ENCODE measurements at regions not wholly inside any gene's neighbourhood (a gene's known extent, or its start where the extent isn't known, plus 50 kb on each side); places are given as distances from the start of the nearest gene placed in this dataset.

- H3K4me1 Mint-ChIP-seq = no peaks in the 10 kb centered on the region
These were observed 354.1 kb downstream of the EIPR1 start for GRCh38 chr2:3023531-3023930.

DNA sequence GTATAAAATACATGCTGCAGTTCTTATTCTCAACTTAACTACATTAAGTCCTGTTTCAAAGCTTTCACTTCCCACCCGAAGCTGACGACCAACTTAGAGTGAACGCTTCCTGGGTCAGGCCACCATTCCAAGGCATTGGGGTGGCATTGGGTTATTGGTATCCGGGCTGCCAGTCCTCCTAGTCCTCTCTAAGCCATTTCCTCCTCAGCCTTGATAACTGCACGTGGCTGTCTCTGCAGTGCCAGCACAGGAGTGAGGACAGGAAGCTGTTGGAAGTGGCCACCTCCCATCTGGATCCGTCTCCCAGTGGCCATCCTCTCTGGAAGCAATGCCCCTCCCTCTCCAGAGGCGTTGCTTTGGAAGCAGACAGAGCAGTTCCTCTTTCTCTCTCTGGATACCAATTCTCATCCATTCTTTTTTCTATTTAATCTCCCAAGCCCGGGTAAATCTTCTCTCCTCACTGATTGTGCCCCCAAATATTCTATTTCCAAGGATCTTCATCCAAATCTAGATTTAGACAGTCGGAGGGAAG lies 354.7 kb downstream of the EIPR1 start:
- Mint-ChIP-seq H3K27me3 (no peaks in the 10 kb centered on the region), H3K9me3 (no peaks in the 10 kb centered on the region), H3K4me3 (no peak overlapping the region), H3K36me3 (no peaks in the 10 kb centered on the region), H3K4me1 (no peaks in the 10 kb centered on the region), H3K27ac (no peak overlapping the region)

More at GRCh38 chr2:3023531-3023930, 354.1 kb downstream of the EIPR1 start:
- H3K36me3 Mint-ChIP-seq = no peaks in the 10 kb centered on the region
- H3K9me3 Mint-ChIP-seq = no peaks in the 10 kb centered on the region
- H3K4me3 Mint-ChIP-seq = no peak overlapping the region
- no peaks in the 10 kb centered on the region for H3K27me3 Mint-ChIP-seq
- no peak overlapping the region for H3K27ac Mint-ChIP-seq

DNA sequence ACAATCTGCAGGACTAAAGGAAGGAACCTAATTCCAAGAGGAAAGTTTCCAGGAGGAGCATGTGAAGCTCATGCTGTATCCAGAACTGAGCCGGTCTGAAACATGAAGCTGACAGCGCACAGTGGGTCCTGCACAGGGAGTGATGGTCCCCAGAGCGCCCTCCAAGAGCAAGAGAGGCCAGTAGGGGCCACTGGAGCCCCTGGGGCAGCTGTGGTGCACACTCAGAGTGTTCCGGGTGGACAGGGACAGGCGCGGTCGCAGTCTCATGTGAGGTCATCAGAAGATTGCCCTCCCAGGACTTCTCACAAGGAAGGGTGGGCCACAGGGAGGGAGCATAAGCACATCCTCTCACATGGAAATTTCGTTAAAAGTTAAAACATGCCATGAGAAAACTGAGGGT lies 355.9 kb downstream of the EIPR1 start:
- no peaks in the 10 kb centered on the region for H3K9me3 Mint-ChIP-seq

DNA sequence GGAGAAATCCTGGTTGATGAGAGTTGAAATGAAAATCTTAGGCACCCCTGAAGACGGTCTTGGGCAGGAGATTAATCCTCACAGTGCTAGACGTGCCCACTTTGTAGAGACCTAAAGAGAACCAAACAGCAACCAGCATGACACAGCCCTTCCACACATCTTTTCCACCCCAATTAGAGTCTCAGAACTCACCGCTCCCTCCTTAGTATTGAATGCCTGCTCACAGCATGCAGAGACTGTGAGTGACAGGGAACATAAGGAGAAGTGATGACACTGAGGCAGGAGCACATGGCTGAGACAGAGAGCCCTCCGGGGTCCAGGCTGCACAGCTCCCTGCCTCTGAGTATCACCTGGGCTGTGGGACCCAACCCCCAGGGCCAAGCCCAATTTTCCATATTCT lies 367.6 kb downstream of the EIPR1 start:
- no peak overlapping the region for H3K4me3 Mint-ChIP-seq
- H3K36me3 Mint-ChIP-seq = peaks cover 5% of the 10 kb centered on the region
- H3K27ac Mint-ChIP-seq = no peak overlapping the region
- H3K27me3 Mint-ChIP-seq = peaks cover 19% of the 10 kb centered on the region
- peaks cover 12% of the 10 kb centered on the region for H3K9me3 Mint-ChIP-seq
- no peaks in the 10 kb centered on the region for H3K4me1 Mint-ChIP-seq

More for the DNA sequence above, 355.9 kb downstream of the EIPR1 start:
- Mint-ChIP-seq H3K4me3 (no peak overlapping the region), H3K27me3 (no peaks in the 10 kb centered on the region), H3K36me3 (no peaks in the 10 kb centered on the region), H3K4me1 (no peaks in the 10 kb centered on the region), H3K27ac (no peak overlapping the region)

DNA sequence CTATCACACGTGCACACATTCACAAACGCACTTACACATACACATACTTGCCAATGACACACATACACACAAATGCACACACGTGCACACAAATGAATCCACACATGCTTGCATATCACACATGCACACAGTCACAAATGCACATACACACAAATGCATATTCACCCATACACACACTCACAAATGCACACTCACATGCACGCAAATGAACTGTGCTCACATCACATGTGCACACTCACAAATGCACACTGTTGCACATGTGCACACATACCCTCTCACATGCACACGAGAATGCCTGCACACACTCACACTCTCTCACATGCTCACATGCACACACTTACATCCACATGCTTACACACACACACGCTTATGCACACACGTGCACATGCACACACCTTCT lies 368.1 kb downstream of the EIPR1 start:
- H3K27me3 Mint-ChIP-seq = peaks cover 18% of the 10 kb centered on the region
- H3K4me3 Mint-ChIP-seq = no peak overlapping the region
- no peaks in the 10 kb centered on the region for H3K4me1 Mint-ChIP-seq
- peaks cover 5% of the 10 kb centered on the region for H3K36me3 Mint-ChIP-seq
- H3K27ac Mint-ChIP-seq = no peak overlapping the region
- H3K9me3 Mint-ChIP-seq = peaks cover 12% of the 10 kb centered on the region

GRCh38 chr2:3009005-3009404 lies 368.6 kb downstream of the EIPR1 start:
- no peaks in the 10 kb centered on the region for H3K4me1 Mint-ChIP-seq
- no peak overlapping the region for H3K27ac Mint-ChIP-seq
- no peak overlapping the region for H3K4me3 Mint-ChIP-seq
- peaks cover 5% of the 10 kb centered on the region for H3K36me3 Mint-ChIP-seq
- peaks cover 18% of the 10 kb centered on the region for H3K27me3 Mint-ChIP-seq
- peaks cover 11% of the 10 kb centered on the region for H3K9me3 Mint-ChIP-seq

- Mint-ChIP-seq H3K27ac (no peak overlapping the region), H3K4me1 (no peaks in the 10 kb centered on the region), H3K27me3 (peaks cover 16% of the 10 kb centered on the region), H3K4me3 (no peak overlapping the region), H3K36me3 (peaks cover 3% of the 10 kb centered on the region), H3K9me3 (peaks cover 7% of the 10 kb centered on the region)
These were observed 369.1 kb downstream of the EIPR1 start for GRCh38 chr2:3008561-3008960.

DNA sequence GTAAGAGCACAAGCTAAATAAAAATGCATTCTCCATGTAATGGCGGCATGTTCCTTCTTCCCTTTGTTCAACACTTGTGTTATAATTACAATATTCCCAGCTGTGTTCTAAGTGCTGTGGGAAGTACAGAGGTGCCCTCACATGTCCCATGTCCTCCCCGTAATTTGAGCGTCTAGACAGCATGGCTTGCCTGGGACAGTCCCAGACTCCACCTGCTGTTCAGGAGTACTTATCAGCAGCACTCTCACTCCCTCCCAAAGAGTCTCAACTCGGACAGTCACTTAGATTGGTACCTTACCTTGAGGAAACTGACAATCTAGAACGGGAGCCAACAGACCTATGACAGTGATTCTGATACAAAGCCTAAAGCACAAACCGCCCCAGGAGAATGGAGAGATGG lies 370.5 kb downstream of the EIPR1 start:
- H3K4me3 Mint-ChIP-seq = no peak overlapping the region
- H3K36me3 Mint-ChIP-seq = no peaks in the 10 kb centered on the region
- H3K27ac Mint-ChIP-seq = no peak overlapping the region
- H3K27me3 Mint-ChIP-seq = peaks cover 10% of the 10 kb centered on the region
- no peaks in the 10 kb centered on the region for H3K4me1 Mint-ChIP-seq
- no peaks in the 10 kb centered on the region for H3K9me3 Mint-ChIP-seq

GRCh38 chr2:3005859-3006501 lies 371.6 kb downstream of the EIPR1 start:
- no peaks in the 10 kb centered on the region for H3K9me3 Mint-ChIP-seq
- H3K4me1 Mint-ChIP-seq = peaks cover 5% of the 10 kb centered on the region
- H3K27me3 Mint-ChIP-seq = peaks cover 12% of the 10 kb centered on the region
- H3K4me3 Mint-ChIP-seq = no peak overlapping the region
- no peak overlapping the region for H3K27ac Mint-ChIP-seq
- no peaks in the 10 kb centered on the region for H3K36me3 Mint-ChIP-seq

DNA sequence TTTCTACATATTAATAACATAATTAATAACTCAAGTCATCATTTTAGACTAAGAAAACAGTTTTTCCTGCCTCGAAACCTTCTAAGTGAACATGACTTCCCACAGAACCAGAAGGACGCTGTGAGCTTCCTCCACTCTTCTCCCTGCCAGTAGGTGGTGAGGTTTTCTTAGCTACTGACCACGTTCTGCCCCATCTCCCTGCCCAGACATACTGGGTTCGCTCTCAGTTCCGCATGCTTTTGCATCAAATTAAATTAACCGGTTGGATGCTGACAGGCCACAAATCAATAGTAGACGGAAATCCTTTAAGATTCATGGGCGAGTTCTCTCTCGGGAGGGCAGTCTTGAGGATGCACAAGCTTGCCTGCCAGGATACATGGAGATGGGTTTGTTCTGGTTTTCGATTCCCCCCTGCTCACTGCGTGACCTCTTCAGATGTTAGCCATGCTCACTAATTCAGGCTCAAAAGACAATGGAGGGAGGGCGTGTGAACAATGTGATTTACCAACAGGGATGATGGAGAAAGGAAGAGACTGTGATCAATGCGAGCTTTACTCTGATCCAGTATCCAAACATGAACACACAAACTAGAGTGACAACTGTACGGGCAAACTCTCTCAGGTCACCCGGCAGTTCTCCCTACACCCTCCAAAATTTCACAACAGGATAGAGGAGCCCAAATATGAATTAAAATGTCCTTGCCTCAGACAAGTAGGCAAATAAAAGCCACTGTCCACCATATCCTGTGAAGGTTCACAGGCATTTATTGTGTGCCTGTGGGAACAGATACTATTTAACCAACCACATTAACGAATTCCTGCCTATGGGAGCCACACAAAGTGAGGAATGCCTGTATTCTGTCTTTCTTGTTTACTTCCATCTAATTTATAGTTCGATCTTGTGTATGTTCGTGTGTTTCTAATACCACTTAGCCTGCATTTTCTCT lies 375.7 kb downstream of the EIPR1 start:
- H3K4me3 Mint-ChIP-seq = no peak overlapping the region
- H3K27ac Mint-ChIP-seq = no peak overlapping the region
- peaks cover 5% of the 10 kb centered on the region for H3K4me1 Mint-ChIP-seq
- peaks cover 5% of the 10 kb centered on the region for H3K27me3 Mint-ChIP-seq
- no peaks in the 10 kb centered on the region for H3K36me3 Mint-ChIP-seq
- H3K9me3 Mint-ChIP-seq = no peaks in the 10 kb centered on the region

GRCh38 chr2:3000968-3001367 lies 376.6 kb downstream of the EIPR1 start:
- H3K27me3 Mint-ChIP-seq = peaks cover 3% of the 10 kb centered on the region
- H3K27ac Mint-ChIP-seq = no peak overlapping the region
- no peak overlapping the region for H3K4me3 Mint-ChIP-seq
- peaks cover 5% of the 10 kb centered on the region for H3K4me1 Mint-ChIP-seq
- H3K9me3 Mint-ChIP-seq = no peaks in the 10 kb centered on the region
- H3K36me3 Mint-ChIP-seq = no peaks in the 10 kb centered on the region

DNA sequence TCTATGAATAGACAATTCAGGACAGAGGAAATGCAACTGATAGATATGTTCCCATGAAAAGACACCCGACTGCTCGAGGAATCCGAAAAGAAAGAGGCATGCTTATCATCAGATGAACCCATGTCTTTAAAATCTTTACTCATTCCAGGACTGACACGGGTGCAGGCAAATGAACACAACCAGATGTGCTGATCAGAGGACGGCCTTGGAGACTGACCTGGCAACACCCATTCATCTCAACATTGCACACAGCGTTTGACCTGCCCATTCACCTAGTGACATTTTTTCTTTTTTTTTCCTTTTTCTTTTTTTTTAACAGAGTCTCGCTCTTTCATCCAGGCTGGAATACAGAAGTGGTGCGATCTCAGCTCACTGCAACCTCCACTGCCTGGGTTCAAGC lies 377.5 kb downstream of the EIPR1 start:
- Mint-ChIP-seq H3K9me3 (no peaks in the 10 kb centered on the region), H3K36me3 (no peaks in the 10 kb centered on the region), H3K27me3 (peaks cover 3% of the 10 kb centered on the region), H3K27ac (no peak overlapping the region), H3K4me3 (no peak overlapping the region), H3K4me1 (peaks cover 5% of the 10 kb centered on the region)

GRCh38 chr2:2998971-2999370 lies 378.6 kb downstream of the EIPR1 start:
- no peak overlapping the region for H3K27ac Mint-ChIP-seq

DNA sequence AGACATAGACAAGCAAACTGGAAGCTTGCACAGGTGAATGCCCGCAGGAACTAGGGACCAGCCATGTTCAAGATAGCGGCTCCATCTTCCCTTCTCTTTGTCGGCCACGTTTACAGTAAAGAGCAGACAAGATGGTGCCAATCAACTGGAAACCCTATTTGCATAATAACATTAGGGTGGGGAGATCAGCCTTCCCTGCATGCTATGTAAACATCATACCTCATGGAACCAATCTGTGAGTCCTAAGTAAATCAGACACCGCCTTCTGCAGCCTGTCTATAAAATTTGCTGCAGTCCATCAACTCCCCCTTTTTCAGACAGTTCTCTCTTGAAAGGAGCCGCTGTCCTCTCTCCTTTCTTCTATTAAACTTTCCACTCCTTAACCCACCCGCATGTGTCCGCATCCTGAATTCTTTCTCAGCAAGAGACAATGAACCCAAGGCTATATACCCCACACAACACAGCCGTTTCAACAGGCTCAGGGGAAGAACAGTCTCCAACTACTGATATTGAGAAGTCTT lies 384.4 kb downstream of the EIPR1 start:
- Mint-ChIP-seq H3K4me3 (no peak overlapping the region), H3K27ac (no peak overlapping the region), H3K9me3 (peaks cover 5% of the 10 kb centered on the region), H3K4me1 (no peaks in the 10 kb centered on the region), H3K36me3 (no peaks in the 10 kb centered on the region), H3K27me3 (peaks cover 12% of the 10 kb centered on the region)

More at GRCh38 chr2:2998971-2999370, 378.6 kb downstream of the EIPR1 start:
- Mint-ChIP-seq H3K4me1 (peaks cover 5% of the 10 kb centered on the region), H3K9me3 (no peaks in the 10 kb centered on the region), H3K27me3 (peaks cover 3% of the 10 kb centered on the region), H3K36me3 (no peaks in the 10 kb centered on the region), H3K4me3 (no peak overlapping the region)

DNA sequence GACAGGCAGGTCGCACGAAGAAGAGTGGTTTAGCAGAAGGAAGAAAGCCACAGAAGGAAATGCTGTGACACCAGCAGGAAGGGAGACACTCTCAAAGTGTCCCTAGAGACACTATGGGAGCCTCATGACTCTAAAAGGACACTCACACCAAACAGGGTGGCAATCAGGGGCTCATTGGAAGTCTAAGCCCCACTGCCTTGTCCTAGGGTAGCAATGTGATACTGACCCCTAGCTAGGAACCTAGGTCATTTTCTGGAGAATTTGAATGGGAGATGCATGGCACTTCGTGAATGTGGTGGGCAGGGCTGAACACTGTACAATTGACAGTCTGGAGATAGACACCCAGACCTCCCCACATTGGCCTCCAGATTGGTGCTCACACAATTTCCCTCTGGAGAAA lies 385.0 kb downstream of the EIPR1 start:
- no peaks in the 10 kb centered on the region for H3K36me3 Mint-ChIP-seq
- H3K27me3 Mint-ChIP-seq = peaks cover 12% of the 10 kb centered on the region
- no peaks in the 10 kb centered on the region for H3K4me1 Mint-ChIP-seq
- H3K27ac Mint-ChIP-seq = no peak overlapping the region
- H3K4me3 Mint-ChIP-seq = no peak overlapping the region
- H3K9me3 Mint-ChIP-seq = peaks cover 5% of the 10 kb centered on the region

GRCh38 chr2:2985020-2985419 lies 392.6 kb downstream of the EIPR1 start:
- no peak overlapping the region for H3K4me3 Mint-ChIP-seq
- peaks cover 2% of the 10 kb centered on the region for H3K36me3 Mint-ChIP-seq
- H3K4me1 Mint-ChIP-seq = no peaks in the 10 kb centered on the region
- peaks cover 9% of the 10 kb centered on the region for H3K27me3 Mint-ChIP-seq
- H3K9me3 Mint-ChIP-seq = peaks cover 5% of the 10 kb centered on the region
- H3K27ac Mint-ChIP-seq = no peak overlapping the region
